Motor neuron (in vitro differentiated cells): ENCODE measurements at regions not wholly inside any gene's neighbourhood (a gene's known extent, or its start where the extent isn't known, plus 50 kb on each side); places are given as distances from the start of the nearest gene placed in this dataset.

ENCODE experiments used
- ATAC-seq, 8 experiments: fragments of 200-7000 bp; cut with Tn5 transposase; replicated peaks in 6 of 8; 2 replicates each; pipeline ENCODE4 v1.8.0; 2021; ENCODE audit warnings: mild to moderate bottlenecking in 8 of 8, moderate library complexity in 8 of 8
- H3K27ac ChIP-seq, 2 donors: fragments of 250-450 bp; sonication (Bioruptor Pico); 2 replicates each; pipeline ENCODE4 v1.9.0; 2021; ENCODE audit warnings: antibody characterized with exemption in 2 of 2, mild to moderate bottlenecking in 2 of 2, moderate library complexity in 1 of 2
- H3K4me1 ChIP-seq, 2 donors: fragments of 250-450 bp; sonication (Bioruptor Pico); replicated peaks in 1 of 2; 2 replicates each; pipeline ENCODE4 v1.6.1; 2021; ENCODE audit warnings: antibody characterized with exemption in 2 of 2, mild to moderate bottlenecking in 2 of 2, moderate library complexity in 1 of 2
- H3K4me3 ChIP-seq, 5 donors: fragments of 250-450 bp; sonication (Bioruptor Pico); 2 replicates each; pipeline ENCODE4 v1.9.0; 2021; ENCODE audit warnings: antibody characterized with exemption in 5 of 5, mild to moderate bottlenecking in 5 of 5, moderate library complexity in 4 of 5
- WGBS, 10 experiments: fragments of 450-650 bp; shearing (Covaris generic); methylation state at CpG; one replicate each; pipeline ENCODE4 v1.0.0; 2022; 5-methylcytosine and 5-hydroxymethylcytosine counted together
- in situ Hi-C, 9 experiments: fragments of 400-800 bp; cut with MboI; loops; one replicate each; pipeline ENCODE4 v1.15.0; 2021; ENCODE audit warnings: low sequenced_read_pairs in 9 of 9, low pct_unique_long_range_greater_than_20kb in 2 of 9; ENCODE audit not compliant: unreplicated experiment in 9 of 9

DNA sequence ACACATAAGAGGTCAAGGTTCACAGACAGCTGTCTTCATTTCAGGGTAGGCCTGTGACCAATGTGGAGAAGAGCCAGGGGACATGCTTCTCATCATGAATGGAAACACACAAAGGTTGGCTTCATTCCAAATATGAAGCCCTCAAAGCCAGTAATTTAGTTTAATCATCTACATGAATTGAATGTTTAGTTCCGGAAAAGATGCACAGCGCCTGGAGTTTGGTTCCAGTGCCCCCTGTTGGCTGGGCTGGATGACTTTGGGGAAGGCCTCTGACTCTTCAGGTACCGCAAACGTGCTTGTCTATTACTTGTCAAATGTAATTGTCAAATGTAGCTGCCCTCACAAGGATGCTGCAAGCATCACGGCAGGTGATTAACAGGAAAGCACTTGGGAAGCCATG lies 130.7 kb downstream of the ADRA2A start:
- 25 to 100% (median 96%) methylated on average over 1 to 4 of the region's 5 CpGs for WGBS, 10 experiments
- Histone ChIP-seq H3K27ac (no peak overlapping the region), H3K4me1 (peaks cover 5 to 6% of the 10 kb centered on the region in 2 donors), H3K4me3 (no peak overlapping the region)
- in situ Hi-C loops: no loop called here
- peak in 1 of 8 experiments; percentile 9 for ATAC-seq

GRCh38 chr10:111208951-111209350 lies 132.1 kb downstream of the ADRA2A start:
- peaks cover 5 to 6% of the 10 kb centered on the region in 2 donors for H3K4me1 ChIP-seq
- in situ Hi-C loops: no loop called here
- 10 to 100% (median 49%) methylated on average over 1 to 2 of the region's 3 CpGs; no CpG with 5 or more reads in 6 of the 10 experiments for WGBS, 10 experiments
- no peak overlapping the region for H3K27ac ChIP-seq
- H3K4me3 ChIP-seq: no peak overlapping the region
- no peak for ATAC-seq

- in situ Hi-C loops: no loop called here
- H3K4me1 ChIP-seq: peaks cover 0 to 3% of the 10 kb centered on the region in 2 donors
- 7 to 94% (median 71%) methylated on average over 1 to 5 of the region's 5 CpGs for WGBS, 10 experiments
- no peak overlapping the region for H3K27ac ChIP-seq
- peak in 4 of 8 experiments; percentile 27 to 74 (median 48) for ATAC-seq
- no peak overlapping the region for H3K4me3 ChIP-seq
Observed at GRCh38 chr10:111209692-111210091, 132.9 kb downstream of the ADRA2A start.

DNA sequence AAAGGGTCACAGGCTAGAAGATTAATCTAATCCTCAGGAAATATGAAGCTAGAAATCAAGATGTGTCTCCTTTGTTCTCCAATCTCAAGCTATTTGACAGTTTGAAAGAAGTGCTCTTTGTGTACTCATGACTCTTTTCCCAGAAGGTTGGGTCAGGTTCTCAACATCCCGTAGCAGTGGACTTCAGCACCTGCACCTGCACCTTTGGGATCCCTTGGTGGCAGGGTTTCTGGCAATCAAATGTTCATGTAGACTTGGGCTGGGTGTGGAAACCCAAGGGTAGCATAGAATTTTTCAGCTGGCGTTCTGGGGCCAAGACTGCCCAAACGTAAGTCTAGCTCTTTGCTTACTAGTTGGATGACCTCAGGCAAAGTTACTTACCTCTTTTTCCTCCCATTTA lies 134.4 kb downstream of the ADRA2A start:
- in situ Hi-C loops: no loop called here
- Histone ChIP-seq H3K4me1 (no peaks in the 10 kb centered on the region), H3K27ac (no peak overlapping the region), H3K4me3 (no peak overlapping the region)
- no peak for ATAC-seq
- 25 to 100% (median 92%) methylated on average over 1 to 3 of the region's 3 CpGs; no CpG with 5 or more reads in 3 of the 10 experiments for WGBS, 10 experiments

- H3K4me1 ChIP-seq: no peaks in the 10 kb centered on the region
- ATAC-seq: peak in 3 of 8 experiments; percentile 38 to 82 (median 72)
- in situ Hi-C loops: no loop called here
- WGBS, 10 experiments: 0 to 94% (median 85%) methylated on average over 2 to 3 of the region's 3 CpGs; no CpG with 5 or more reads in 2 of the 10 experiments
- no peak overlapping the region for H3K27ac ChIP-seq
- no peak overlapping the region for H3K4me3 ChIP-seq
Observed at GRCh38 chr10:111211706-111212105, 134.9 kb downstream of the ADRA2A start.

- no peak for ATAC-seq
- in situ Hi-C loops: no loop called here
- no peak overlapping the region for H3K4me3 ChIP-seq
Observed at GRCh38 chr10:111221682-111222480, 145.1 kb downstream of the ADRA2A start.

GRCh38 chr10:111222961-111223360 lies 146.1 kb downstream of the ADRA2A start:
- no peak overlapping the region for H3K4me3 ChIP-seq
- 0 to 84% (median 44%) methylated on average over 1 to 4 of the region's 4 CpGs; no CpG with 5 or more reads in 2 of the 10 experiments for WGBS, 10 experiments
- H3K4me1 ChIP-seq: no peaks in the 10 kb centered on the region
- H3K27ac ChIP-seq: no peak overlapping the region
- in situ Hi-C loops: no loop called here
- no peak for ATAC-seq

More at GRCh38 chr10:111221682-111222480, 145.1 kb downstream of the ADRA2A start:
- WGBS, 10 experiments: 16 to 100% (median 82%) methylated on average over 3 to 10 of the region's 10 CpGs; no CpG with 5 or more reads in 1 of the 10 experiments
- Histone ChIP-seq H3K27ac (no peak overlapping the region), H3K4me1 (no peaks in the 10 kb centered on the region)

DNA sequence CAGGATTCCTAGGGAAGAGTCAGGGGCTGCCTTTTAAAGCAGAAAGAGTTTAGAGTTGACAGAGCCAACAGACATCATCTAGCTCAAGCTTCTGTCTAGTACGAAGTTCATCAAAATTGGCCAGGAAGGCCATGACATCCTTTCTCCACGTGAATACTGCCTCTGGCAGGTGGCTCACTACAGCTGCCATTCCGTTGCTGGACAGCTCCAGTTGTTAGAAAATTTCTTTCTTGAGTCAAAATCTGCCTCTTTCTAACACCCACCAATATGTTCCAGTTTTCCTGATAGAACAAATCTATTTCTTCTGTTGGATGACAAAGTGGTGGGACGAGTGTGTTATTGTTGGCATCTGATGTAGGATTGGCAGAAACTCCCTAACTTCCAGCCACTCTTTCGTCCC lies 154.9 kb downstream of the ADRA2A start:
- Histone ChIP-seq H3K4me3 (no peak overlapping the region), H3K4me1 (no peaks in the 10 kb centered on the region), H3K27ac (no peak overlapping the region)
- 0 to 58% (median 40%) methylated on average over 1 to 5 of the region's 5 CpGs; no CpG with 5 or more reads in 1 of the 10 experiments for WGBS, 10 experiments
- in situ Hi-C loops: no loop called here
- ATAC-seq: no peak

GRCh38 chr10:111233439-111233838 lies 156.6 kb downstream of the ADRA2A start:
- Histone ChIP-seq H3K4me3 (no peak overlapping the region), H3K27ac (no peak overlapping the region), H3K4me1 (no peaks in the 10 kb centered on the region)
- WGBS, 10 experiments: 0 to 83% (median 36%) methylated on average over 1 of the region's 1 CpG; no CpG with 5 or more reads in 4 of the 10 experiments
- peak in 1 of 8 experiments; percentile 40 for ATAC-seq
- in situ Hi-C loops: no loop called here

DNA sequence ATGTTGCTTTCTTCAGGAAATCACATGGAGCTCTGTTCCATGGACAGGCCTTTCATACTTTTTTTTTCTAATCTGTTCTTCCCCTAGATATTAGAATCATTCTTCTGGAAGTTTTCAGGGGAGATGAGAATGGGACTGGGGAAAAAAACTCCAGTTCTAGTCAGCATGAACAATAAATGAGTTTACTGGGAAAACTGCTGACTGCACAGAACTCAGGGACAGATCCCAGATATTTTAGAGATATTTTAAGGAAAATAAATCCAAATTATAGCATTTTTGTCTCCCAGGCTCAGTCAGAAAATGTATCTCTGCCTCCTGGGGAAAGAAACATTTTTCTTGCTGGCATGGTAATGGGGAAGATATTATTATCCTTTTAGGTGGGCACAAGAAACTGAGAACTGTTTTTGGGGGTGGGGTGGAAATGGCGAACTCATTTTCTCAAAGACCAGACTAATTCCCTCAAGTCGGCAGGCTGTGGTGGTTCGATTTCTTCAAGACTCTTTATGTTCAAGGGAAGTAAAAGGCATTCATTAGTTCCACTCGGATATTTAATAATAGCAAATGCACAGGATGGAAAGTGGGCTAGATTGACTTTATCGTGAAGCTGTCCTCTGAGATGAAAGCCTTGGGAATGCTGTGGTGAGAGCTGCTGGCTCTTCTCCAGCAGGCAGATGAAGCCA lies 157.5 kb downstream of the ADRA2A start:
- H3K27ac ChIP-seq: no peak overlapping the region
- 0 to 100% (median 75%) methylated on average over 1 to 5 of the region's 5 CpGs; no CpG with 5 or more reads in 1 of the 10 experiments for WGBS, 10 experiments
- in situ Hi-C loops: no loop called here
- no peak overlapping the region for H3K4me3 ChIP-seq
- ATAC-seq: no peak
- no peaks in the 10 kb centered on the region for H3K4me1 ChIP-seq

DNA sequence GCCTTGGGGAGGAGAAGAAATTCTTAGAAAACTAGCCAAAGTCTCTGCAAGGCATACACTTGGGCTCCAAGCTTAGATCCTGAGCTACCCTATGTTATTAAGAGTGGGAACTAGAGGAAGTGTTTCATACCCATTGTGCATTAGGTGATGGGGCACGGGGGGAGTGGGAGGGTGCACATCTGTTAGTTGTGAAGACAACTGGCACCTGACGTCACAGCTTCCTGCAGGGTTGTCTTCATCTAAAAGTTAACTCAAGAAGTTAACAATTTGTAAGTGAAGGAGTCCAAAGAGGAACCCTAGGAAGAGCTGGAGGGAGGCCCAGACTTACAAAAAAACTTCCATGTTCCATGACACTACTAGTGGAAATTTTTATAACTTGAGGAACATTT lies 158.1 kb downstream of the ADRA2A start:
- in situ Hi-C loops: no loop called here

DNA sequence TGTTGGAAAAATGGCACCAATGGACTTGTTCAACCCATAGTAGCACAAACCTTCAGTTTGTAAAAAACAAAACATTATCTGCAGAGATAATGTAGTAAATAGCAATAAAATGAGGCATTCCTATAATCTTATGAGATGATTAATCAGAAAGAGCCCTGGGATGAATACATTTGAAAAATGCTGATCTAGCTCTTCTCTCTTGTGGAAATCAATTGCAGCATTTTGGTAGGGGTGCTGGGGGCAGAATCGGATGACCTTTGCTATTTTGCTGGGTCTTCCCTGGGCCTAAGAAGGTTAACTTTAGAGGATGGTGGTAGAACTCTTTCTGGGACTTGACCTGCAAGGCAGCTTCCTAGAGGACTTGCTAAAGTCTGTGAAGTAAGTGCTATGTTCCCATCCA lies 163.5 kb downstream of the ADRA2A start:
- no peak for ATAC-seq
- no peaks in the 10 kb centered on the region for H3K4me1 ChIP-seq
- no peak overlapping the region for H3K4me3 ChIP-seq
- in situ Hi-C loops: no loop called here
- WGBS, 10 experiments: 50 to 100% (median 92%) methylated on average over 1 of the region's 1 CpG; no CpG with 5 or more reads in 6 of the 10 experiments
- H3K27ac ChIP-seq: no peak overlapping the region

More for the DNA sequence above, 158.1 kb downstream of the ADRA2A start:
- H3K4me1 ChIP-seq: no peaks in the 10 kb centered on the region
- H3K4me3 ChIP-seq: no peak overlapping the region
- no peak overlapping the region for H3K27ac ChIP-seq
- 13 to 60% (median 50%) methylated on average over 1 to 2 of the region's 2 CpGs; no CpG with 5 or more reads in 5 of the 10 experiments for WGBS, 10 experiments
- ATAC-seq: no peak

DNA sequence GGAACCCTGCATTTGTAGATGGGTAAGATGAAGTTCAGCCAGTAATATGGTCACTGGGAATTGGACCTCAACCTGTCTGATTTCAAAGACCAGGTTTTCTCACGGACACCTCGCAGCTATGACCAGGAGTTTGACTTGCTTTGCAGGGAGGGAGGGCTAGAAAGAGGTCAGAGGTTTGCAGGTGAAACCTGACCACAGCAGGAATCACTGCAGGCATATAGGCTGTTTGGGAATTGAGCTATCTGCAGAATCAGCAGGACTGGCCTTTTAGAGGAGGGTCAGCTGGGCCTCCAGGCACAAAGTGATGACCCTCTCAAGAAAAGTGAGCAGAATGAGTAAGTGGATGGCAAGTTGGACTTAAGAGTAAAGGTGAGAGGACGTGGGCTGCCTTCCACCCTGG lies 166.3 kb downstream of the ADRA2A start:
- no peak for ATAC-seq
- in situ Hi-C loops: no loop called here
- no peak overlapping the region for H3K4me3 ChIP-seq
- no peak overlapping the region for H3K27ac ChIP-seq
- WGBS, 10 experiments: 38 to 100% (median 60%) methylated on average over 1 to 2 of the region's 3 CpGs; no CpG with 5 or more reads in 3 of the 10 experiments
- H3K4me1 ChIP-seq: peaks cover 2 to 4% of the 10 kb centered on the region in 2 donors
